SK-N-SH (cell line): ENCODE measurements at regions not wholly inside any gene's neighbourhood (a gene's known extent, or its start where the extent isn't known, plus 50 kb on each side); places are given as distances from the start of the nearest gene placed in this dataset.

Experiments used
- CHD2 ChIP-seq: fragments of 150-350 bp; IDR thresholded peaks from 2 replicates; pipeline ENCODE4 v1.6.1; 2018; ENCODE audit warnings: low read length; ENCODE audit not compliant: partially characterized antibody
- CTCF ChIP-seq: fragments of 200-600 bp; sonication (generic); IDR thresholded peaks from 2 replicates; pipeline ENCODE4 v1.6.1; 2017; ENCODE audit warnings: antibody characterized with exemption, mild to moderate bottlenecking, moderate library complexity
- EP300 ChIP-seq, 2 experiments: IDR thresholded peaks; 2 replicates each; pipeline versions ENCODE4 v1.4.0 to v1.6.1; 2012; ENCODE audit warnings: borderline replicate concordance in 1 of 2, low read depth in 1 of 2, low read length in 1 of 2
- EZH2phosphoT487 ChIP-seq: fragments of 200-600 bp; sonication (generic); IDR thresholded peaks from 2 replicates; pipeline ENCODE4 v1.6.1; 2017; ENCODE audit warnings: low read depth, mixed run types, mild to moderate bottlenecking, antibody characterized with exemption, moderate library complexity, borderline replicate concordance
- FOXM1 ChIP-seq: IDR thresholded peaks from 2 replicates; pipeline ENCODE4 v1.4.0; 2012; ENCODE audit warnings: low read depth, mild to moderate bottlenecking
- GATA2 ChIP-seq: sonication (generic); formaldehyde crosslinking; IDR thresholded peaks from 2 replicates; pipeline ENCODE4 v1.5.0; 2020; ENCODE audit warnings: mild to moderate bottlenecking, missing genetic modification reagents
- IRF3 ChIP-seq: fragments of 150-350 bp; IDR thresholded peaks from 2 replicates; pipeline ENCODE4 v1.6.1; 2016; ENCODE audit warnings: mild to moderate bottlenecking, low read depth, low read length
- JUND ChIP-seq: IDR thresholded peaks from 2 replicates; pipeline ENCODE4 v1.4.0; 2012
- MAX ChIP-seq: IDR thresholded peaks from 2 replicates; pipeline ENCODE4 v1.4.0; 2012; ENCODE audit warnings: low read depth
- MXI1 ChIP-seq: IDR thresholded peaks from 2 replicates; pipeline ENCODE4 v1.6.1; 2012; ENCODE audit warnings: mild to moderate bottlenecking, low read depth, low read length, improper control_type of control experiment
- NFIC ChIP-seq: IDR thresholded peaks from 2 replicates; pipeline ENCODE4 v1.4.0; 2012; ENCODE audit warnings: borderline replicate concordance
- NRF1 ChIP-seq: IDR thresholded peaks from 2 replicates; pipeline ENCODE4 v1.6.1; 2012; ENCODE audit warnings: low read depth, mild to moderate bottlenecking, low read length
- POLR2AphosphoS5 ChIP-seq: IDR thresholded peaks from 2 replicates; pipeline ENCODE4 v1.6.1; 2012; ENCODE audit warnings: low read depth, low read length
- RCOR1 ChIP-seq: fragments of 150-350 bp; IDR thresholded peaks from 2 replicates; pipeline ENCODE4 v1.6.1; 2017; ENCODE audit warnings: antibody characterized with exemption, low read length
- REST ChIP-seq: IDR thresholded peaks from 2 replicates; pipeline ENCODE4 v1.6.1; 2012; ENCODE audit warnings: mild to moderate bottlenecking, low read depth, low read length, moderate library complexity
- RFX5 ChIP-seq: IDR thresholded peaks from 2 replicates; pipeline ENCODE4 v1.6.1; 2012; ENCODE audit warnings: mild to moderate bottlenecking, improper control_type of control experiment, low read length
- RXRA ChIP-seq: IDR thresholded peaks from 2 replicates; pipeline ENCODE4 v1.4.0; 2012; ENCODE audit warnings: low read depth, mild to moderate bottlenecking, borderline replicate concordance
- YY1 ChIP-seq: IDR thresholded peaks from 2 replicates; pipeline ENCODE4 v1.4.0; 2012; ENCODE audit warnings: low read depth, mild to moderate bottlenecking

- TF ChIP-seq REST (no peak), CHD2 (no peak), JUND (peak; percentile 13; the same call in 1 of the 2 replicates), CTCF (no peak), POLR2AphosphoS5 (peak; percentile 54; the same call in 1 of the 2 replicates), EP300 (IDR thresholded peaks at IDR 0.05; ENCODE audit: borderline replicate concordance in 1 of 2, low read depth in 1 of 2, low read length in 1 of 2) (peak; percentile 61 to 62; a peak in 1 of 4 replicates), IRF3 (no peak), YY1 (no peak), RXRA (peak; percentile 22; the same call in 1 of the 2 replicates), EZH2phosphoT487 (no peak), MAX (peak; percentile 33; the same call in 1 of the 2 replicates), NFIC (peak; percentile 86), GATA2 (CRISPR knock-in tag) (0 out of 2 replicates have a peak, but pooled peaks have one; percentile 6), RFX5 (no peak), MXI1 (no peak), RCOR1 (peak; percentile 55; the same call in 1 of the 2 replicates), FOXM1 (no peak), NRF1 (no peak)
Measured at GRCh38 chr17:72416054-72416675, 295.3 kb downstream of the SOX9 start (continued).
